Astrocyte of the spinal cord (primary cell): ENCODE measurements at regions not wholly inside any gene's neighbourhood (a gene's known extent, or its start where the extent isn't known, plus 50 kb on each side); places are given as distances from the start of the nearest gene placed in this dataset.

Experiments
- DNase-seq: peaks from one replicate; pipeline ENCODE4 v3.0.0; 2011; ENCODE audit warnings: low read depth, low spot score
- H3K4me3 ChIP-seq: 2 replicates; pipeline ENCODE4 v1.5.1; 2011; ENCODE audit warnings: low read depth, mild to moderate bottlenecking, low read length, moderate library complexity
- CTCF ChIP-seq: IDR thresholded peaks from 2 replicates; pipeline ENCODE4 v1.5.1; 2012; ENCODE audit warnings: low read depth, mild to moderate bottlenecking, low read length, inconsistent platforms
- in situ Hi-C: cut with HindIII; loops from 2 replicates; pipeline ENCODE4 v1.10.0; 2017; ENCODE audit warnings: low sequenced_read_pairs

DNA sequence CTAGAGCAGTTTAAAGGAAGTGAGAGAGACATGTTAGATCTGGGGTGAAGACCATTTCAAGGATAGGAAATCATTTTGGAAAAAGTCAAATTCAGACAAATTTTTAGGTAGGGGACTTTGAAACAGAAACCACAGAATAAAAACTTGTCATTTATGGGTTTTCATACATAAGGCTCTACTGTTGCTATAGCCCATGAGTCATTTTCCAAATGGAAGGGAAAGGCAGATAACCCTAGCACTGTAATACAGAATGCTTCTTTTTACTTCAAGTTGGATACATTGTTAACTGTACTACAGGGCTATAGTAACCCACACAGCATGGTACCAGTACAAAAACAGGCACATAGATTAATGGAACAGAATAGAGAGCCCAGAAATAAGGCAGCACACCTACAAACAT lies 455.4 kb downstream of the EBF1 start:
- in situ Hi-C loops = no loop called here
- no peak for TF ChIP-seq CTCF
- H3K4me3 ChIP-seq = no peak overlapping the region
- DNase-seq = no peak

DNA sequence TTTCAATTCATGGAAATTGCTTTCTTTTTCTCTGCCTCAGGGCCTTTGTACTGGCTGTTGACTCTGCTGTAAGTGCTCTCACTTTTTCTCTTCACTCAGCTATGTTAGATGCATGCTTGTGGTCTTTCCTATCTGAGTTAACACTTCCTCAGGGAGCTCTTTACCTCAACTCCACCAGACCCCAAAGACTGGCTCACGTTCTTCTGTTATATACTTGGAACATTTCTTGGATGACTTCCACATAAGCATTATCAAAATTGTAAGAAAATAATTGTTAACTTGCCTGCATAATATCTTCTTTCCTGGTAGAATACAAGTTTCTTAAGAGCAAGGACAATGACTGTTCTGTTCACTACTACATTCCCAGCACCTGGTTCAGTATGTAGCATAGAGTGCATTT lies 455.9 kb downstream of the EBF1 start:
- TF ChIP-seq CTCF = no peak
- no peak overlapping the region for H3K4me3 ChIP-seq
- in situ Hi-C loops = no loop called here
- no peak for DNase-seq

DNA sequence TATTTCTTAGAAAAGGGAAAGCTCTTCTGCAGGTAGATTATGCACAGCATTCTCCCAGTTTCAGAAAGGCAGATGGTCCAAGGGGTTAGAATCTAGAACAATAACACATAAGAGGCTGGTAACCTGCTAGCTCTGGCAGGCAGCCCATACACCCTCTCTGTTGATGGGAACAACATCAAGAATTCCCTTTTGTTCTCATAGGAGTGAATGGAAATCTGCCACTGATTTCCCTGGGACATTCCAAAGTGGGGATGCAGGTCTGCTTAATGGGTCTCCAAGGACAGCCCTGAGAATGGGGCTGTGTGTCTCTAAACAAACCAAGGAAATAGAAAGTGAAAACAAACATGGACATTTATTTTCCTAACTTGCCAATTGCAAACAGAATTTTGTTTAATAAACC lies 456.8 kb downstream of the EBF1 start:
- TF ChIP-seq CTCF = no peak
- no peak for DNase-seq
- in situ Hi-C loops = no loop called here

GRCh38 chr5:158641016-158641415 lies 458.7 kb downstream of the EBF1 start:
- no peak overlapping the region for H3K4me3 ChIP-seq
- no peak for TF ChIP-seq CTCF
- in situ Hi-C loops = no loop called here
- no peak for DNase-seq

More for the DNA sequence above, 456.8 kb downstream of the EBF1 start:
- no peak overlapping the region for H3K4me3 ChIP-seq

GRCh38 chr5:158640593-158640980 lies 459.1 kb downstream of the EBF1 start:
- no peak for DNase-seq
- no peak for TF ChIP-seq CTCF
- in situ Hi-C loops = no loop called here
- H3K4me3 ChIP-seq = no peak overlapping the region

GRCh38 chr5:158639881-158640592 lies 459.7 kb downstream of the EBF1 start:
- in situ Hi-C loops = no loop called here
- DNase-seq = no peak
- TF ChIP-seq CTCF = no peak
- no peak overlapping the region for H3K4me3 ChIP-seq
